NCI-H2029 treated with DMSO at 0.1 percent for 48 hours (cell line): ENCODE measurements at regions not wholly inside any gene's neighbourhood (a gene's known extent, or its start where the extent isn't known, plus 50 kb on each side); places are given as distances from the start of the nearest gene placed in this dataset.

Experiments
- DNase-seq: peaks from one replicate; lab custom pipeline; 2025; lab: John Stamatoyannopoulos, UW

GRCh38 chr4:111717921-111718320, 427.3 kb upstream of the FAM241A start:
- DNase-seq = no peak

DNA sequence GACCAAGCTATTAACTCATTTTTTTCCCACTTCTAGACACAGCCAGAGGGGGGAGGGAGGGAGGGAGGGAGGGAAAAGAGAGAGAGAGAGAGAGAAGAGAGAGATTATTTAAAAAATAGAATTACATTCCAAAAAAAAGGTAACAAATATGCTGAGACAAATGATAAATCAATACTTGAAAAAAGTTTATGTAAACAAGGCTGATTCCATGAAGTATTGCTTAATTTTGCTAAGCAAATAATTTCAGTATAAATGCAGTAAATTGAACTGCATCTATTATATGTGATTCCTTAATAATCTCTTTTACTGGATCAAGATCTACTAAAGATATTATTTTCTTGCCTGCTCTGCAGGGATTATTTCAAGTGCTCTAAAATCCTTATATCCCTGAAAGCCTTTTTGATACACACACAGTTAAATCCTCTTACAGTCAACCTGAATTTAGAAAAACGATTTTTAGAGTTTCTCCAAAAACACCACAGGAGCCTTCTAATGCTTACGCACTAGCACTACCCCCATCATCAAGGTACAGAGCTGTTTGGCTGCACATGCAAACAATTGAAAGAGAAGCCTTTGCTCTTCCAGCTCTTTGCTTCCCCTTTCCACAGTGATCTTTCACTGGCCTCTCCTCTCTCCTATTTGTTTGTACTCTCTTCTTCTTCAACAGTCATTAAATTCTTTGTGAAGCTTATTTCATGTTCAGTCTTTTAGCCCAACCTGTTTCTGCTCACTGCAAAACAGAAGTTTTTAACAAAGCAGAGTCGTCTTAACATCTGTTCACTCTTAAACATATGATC, 426.3 kb upstream of the FAM241A start:
- no peak for DNase-seq

DNA sequence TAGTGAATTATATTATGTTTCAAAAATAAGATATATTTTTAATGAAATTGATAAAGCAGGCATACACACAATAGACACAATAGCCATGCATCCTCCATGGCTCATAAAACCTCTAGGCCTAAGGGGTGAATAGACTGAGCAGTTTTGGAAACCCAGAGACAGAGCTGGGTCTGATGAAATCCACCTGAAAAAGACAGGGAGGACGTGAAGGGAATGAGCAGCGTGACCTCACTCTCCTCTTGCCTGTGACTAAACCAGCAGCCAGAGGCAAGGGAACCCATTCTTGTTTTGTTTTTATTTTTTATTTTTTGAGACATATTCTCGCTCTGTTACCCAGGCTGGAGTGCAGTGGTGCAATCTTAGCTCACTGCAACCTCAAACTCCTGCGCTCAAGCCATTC, 424.4 kb upstream of the FAM241A start:
- no peak for DNase-seq

DNA sequence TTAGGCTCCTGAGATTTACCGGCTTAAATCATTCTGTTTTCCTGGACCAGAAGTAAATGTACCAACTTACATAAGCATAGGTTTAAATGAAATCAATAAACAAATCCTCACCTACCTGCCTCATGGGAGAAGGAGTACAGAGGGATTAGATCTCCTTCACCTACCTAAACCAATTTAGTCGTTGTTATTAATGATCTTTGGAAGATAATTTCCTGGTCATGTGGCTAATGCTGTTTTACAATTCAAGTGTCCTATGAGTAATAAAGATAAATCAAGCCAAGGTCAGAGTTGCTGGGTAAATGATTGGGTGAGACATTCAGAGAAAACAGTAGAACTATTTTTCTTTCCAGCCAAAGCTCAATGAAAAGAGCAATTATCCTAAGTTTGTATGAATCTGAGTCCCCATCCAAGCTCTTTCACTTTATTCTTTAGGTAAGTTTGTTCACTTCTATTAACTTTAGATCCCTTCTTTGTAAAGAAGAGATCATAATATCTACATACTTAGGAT, 423.0 kb upstream of the FAM241A start:
- no peak for DNase-seq

- DNase-seq = no peak
Measured at GRCh38 chr4:111736516-111736915, 408.7 kb upstream of the FAM241A start.

DNA sequence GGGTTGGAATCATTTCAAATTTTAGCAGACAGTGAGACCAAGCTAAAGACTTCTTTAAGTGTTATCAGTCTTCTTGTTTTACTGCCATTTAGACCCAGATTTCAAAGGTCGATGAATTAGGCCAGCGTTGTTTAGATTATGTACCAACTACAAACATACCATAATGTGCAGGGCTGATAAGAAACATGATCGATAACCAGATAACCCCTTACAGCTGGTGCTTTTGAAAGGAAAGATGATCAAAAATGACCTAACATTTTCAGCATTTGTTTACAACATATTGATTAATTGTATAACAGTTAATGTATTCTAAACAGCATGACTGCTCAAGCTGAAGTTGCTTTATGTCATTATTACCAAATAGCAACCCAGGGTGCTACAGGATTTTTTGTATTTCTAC, 400.4 kb upstream of the FAM241A start:
- DNase-seq = no peak

DNA sequence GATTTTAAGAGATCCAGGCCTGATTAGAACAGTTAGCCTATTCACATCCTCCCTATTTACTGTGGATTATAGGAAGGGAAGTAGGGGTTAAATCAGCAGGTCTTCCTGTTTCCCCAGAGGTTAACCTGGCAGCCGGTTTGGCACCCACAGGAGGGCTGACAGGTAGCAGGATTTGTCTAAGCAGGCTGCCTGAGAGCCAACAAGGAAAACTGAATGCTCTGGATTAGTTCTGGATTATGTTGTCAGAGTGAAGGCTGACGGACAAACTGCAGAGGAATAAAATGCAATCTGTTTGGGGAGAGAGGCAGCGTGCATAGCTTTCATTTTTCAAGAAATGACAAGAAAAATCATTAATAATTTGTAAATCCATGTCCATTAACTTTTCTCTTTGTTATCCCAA, 397.1 kb upstream of the FAM241A start:
- no peak for DNase-seq

DNA sequence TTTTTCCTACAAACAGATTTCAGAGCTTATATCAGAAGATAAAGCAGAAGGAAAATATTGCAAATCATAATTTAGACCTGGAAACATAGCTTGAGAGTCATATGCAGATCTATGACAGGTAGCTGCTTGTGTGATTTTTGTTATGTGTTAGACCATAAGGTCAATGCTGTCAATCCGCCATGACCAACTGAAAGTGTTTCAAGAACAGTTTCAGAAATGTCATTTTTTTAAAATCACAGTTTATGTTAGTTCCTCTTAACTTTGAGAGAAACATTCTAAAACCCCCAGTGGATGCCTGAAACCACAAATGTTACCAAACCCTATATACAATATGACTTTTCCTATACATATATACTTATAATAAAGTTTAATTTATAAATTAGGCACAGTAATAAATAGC, 391.3 kb upstream of the FAM241A start:
- no peak for DNase-seq

DNA sequence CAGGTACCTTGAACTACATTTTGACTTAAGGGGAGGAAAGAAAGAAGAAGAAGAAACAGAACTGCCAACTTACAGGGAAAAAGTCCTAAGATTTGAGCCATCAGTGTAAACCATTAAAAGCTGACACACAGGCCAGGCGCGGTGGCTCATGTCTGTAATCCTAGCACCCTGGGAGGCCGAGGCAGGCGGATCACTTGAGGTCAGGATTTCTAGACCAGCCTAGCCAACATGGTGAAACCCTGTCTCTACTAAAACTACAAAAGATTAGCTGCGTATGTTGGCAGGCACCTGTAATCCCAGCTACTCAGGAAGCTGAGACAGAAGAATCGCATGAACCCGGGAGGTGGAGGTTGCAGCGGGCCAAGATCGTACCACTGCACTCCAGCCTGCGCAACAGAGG, 389.7 kb upstream of the FAM241A start:
- DNase-seq = no peak

DNA sequence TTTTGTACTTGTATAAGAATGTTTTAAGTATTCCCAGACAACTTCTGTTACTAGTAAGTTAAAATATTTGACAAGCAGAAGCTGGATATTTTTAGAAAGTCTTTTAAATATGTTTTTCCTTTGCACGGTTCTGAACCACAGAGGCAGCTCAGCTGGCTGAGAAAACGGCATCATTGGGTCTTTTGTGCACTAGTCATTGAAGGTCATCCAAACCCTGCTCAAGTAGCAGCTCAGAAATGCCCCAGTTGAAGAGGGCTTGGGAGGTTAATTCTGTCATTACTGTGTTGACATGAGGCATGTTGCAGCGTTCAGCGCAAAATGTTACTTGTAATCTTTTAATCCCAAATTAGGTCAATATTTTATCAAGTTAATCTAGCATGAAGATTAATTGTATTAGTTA, 383.7 kb upstream of the FAM241A start:
- no peak for DNase-seq

DNA sequence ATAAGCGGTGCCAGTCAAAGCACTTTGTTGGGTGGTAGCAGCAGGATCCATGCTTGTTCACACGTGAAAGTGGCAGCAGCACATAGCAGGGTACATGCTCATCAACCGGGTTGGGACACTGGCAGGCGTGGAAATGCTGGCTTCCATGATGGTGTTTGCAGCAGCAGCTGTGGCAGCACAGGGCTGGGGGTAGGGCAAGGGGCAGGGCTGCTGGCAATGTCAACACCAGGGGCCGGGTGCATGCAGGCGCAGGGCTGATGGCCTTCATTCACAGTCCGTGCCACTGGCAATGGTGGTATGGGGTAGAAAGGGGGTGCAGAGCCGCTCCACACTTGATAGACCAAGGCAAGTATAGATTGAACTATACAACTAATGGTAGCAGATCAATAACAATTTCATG, 374.7 kb upstream of the FAM241A start:
- no peak for DNase-seq

- DNase-seq = no peak
Measured at GRCh38 chr4:111773858-111774257, 371.4 kb upstream of the FAM241A start.

- no peak for DNase-seq
Measured at GRCh38 chr4:111775556-111776297, 369.5 kb upstream of the FAM241A start.

DNA sequence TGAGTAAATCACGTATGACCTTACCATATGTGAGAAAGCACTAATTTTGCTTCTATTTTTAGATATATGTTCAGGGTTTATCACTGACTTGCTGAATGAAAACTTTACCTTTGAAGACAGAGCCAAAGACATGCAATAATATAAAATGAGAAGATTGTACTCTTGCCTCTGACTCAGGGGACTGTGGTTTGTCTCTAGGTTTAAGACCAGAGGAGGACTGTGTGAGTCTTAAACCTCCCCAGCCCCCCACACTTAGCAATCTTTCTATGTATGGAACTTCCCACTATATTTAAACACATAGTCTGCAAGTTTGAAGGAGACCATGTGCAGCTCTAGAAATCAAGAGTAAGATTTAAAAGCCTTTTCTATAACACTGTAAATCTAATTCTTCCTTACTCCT, 368.7 kb upstream of the FAM241A start:
- no peak for DNase-seq

DNA sequence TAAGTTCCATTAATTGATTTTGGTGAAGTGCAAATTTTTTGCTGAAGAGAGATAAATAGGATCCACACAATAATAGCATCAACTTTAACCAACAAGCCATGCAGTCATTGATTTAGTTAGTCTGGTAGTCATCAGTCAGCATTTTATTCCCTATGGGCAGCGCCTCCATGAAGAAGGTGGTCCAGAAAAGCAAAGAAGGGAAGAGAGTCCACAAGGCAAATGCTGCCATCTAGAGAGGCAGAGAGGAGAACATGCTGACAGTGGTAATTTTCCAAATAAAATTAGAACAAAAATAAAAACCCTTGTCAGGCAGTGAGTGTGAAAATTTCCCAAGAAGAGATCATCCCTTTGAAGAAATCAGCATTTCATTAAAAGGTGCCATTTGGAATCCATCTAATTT, 366.7 kb upstream of the FAM241A start:
- DNase-seq = no peak

DNA sequence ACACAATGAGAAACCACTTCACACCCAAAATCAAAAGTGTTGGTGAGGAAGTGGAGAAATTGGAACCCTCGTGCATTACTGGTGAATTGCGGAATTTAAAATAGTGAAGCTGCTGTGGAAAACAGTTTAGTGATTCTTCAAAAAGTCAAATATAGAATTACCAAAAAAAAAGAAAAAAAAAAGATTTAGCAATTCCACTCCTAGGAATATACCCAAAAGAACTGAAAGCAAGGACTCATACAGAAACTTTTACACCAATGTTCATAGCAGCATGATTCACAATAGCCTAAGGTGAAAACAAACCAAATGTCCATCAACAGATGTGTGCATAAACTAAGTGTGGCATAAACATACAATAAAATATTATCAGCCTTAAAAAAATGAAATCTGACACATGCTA, 364.3 kb upstream of the FAM241A start:
- DNase-seq = no peak

GRCh38 chr4:111781611-111782010, 363.6 kb upstream of the FAM241A start:
- no peak for DNase-seq

DNA sequence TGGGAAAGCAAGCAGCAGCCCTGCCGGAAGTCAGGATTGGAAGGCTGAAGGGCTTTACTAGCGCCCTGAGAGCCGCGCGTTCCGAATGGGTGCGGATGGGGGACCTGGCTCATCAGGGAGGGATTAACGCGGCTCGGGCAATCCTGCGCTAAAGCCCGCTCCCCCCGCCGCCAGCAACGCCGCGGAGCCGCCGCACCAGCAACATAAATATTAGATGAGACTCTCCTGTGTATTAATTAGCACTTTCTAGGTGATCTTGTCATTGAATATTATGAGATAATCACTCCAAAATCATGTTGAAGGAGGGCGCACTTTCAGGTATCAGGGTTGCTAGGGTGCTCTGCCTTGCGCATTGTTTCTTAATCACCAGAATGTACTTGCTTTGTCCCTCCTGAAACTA, 357.2 kb upstream of the FAM241A start:
- no peak for DNase-seq

- DNase-seq = no peak
Measured at GRCh38 chr4:111789901-111790640, 355.2 kb upstream of the FAM241A start.

- DNase-seq = no peak
Measured at GRCh38 chr4:111792632-111793031, 352.6 kb upstream of the FAM241A start.

GRCh38 chr4:111793433-111794091, 351.7 kb upstream of the FAM241A start:
- no peak for DNase-seq

DNA sequence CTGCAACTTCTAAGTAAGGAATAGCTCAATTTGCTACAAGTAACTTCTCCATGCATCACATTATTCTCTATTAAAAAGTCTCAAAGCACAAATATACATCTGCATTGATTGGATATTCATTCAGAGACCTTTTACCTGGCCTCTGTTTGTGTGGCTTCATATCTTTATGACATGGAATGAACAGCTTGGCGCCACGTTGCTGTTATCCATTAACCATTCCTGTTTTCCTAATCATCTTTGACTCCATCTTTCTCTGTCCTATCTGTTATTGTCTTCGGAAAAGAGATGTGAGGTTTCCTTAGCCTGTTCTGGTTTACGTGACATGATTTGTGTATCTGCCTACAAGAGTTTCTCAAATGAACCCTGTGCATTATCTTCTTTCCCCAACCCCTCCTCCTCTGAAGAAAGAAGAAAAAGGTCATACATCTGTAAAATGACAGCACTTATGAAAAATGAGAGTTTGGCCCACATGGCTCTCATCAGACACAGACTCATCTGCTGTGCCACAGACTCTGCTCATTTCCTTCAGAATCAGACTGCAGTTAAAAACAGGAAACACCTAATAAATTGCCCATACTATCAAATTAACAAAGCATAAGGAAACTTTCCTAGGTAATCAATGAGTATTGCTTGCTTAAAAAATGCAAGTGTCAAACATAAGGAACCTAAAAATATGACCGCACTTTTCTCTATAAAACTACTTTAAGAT, 347.6 kb upstream of the FAM241A start:
- DNase-seq = no peak
